H1 (cell line): ENCODE measurements at regions not wholly inside any gene's neighbourhood (a gene's known extent, or its start where the extent isn't known, plus 50 kb on each side); places are given as distances from the start of the nearest gene placed in this dataset.

Source experiments
- GABPA ChIP-seq: IDR thresholded peaks from 2 replicates; pipeline ENCODE4 v1.6.1; 2011; ENCODE audit warnings: mild to moderate bottlenecking, low read length, moderate library complexity, borderline replicate concordance; ENCODE audit not compliant: insufficient read depth

DNA sequence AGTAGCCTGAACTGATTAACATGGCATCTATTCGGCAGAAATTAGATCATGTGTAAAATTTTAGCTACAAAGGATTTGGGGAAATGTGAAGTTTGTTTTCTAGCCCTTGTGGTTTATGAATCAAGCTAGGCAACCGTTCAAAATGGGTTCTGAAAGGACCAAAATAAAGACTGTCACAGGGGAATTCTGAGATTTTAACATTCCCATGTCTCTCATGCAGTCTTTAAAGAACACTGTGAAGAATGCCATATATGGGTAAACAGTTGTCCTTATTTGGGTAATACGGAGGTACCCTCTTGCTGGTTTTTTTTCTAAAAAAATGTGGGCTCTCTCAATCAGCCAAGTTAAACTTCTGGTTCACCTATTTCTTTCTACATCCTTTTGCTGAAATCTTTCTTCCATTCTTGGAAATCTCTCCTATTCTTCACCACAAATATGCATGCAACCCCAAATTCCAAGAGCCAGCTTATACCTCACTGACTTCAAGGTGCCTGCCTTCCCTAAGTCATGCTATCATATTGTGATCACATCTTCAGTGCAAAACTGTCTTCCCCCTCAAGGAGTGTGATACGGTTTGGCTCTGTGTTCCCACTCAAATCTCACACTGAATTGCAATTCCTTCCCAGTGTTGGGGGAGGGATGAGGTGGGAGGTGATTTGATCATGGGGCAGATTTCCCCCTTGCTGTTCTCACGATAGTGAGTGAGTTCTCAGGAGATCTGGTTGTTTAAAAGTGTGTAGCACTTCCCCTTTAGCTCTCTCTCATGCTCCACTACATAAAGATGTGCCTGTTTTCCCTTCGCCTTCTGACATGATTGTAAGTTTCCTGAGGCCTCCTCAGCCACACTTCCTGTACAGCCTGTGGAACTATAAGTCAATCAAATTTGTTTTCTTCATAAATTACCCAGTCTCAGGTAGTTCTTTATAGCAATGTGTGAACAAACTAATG is 308.7 kb downstream of the TTLL7 start (continued):
- no peak for TF ChIP-seq GABPA
- TF ChIP-seq, all 59 proteins: peak for 0
